ENCODE measurements at regions not wholly inside any gene's neighbourhood (a gene's known extent, or its start where the extent isn't known, plus 50 kb on each side); places are given as distances from the start of the nearest gene placed in this dataset.

DNA sequence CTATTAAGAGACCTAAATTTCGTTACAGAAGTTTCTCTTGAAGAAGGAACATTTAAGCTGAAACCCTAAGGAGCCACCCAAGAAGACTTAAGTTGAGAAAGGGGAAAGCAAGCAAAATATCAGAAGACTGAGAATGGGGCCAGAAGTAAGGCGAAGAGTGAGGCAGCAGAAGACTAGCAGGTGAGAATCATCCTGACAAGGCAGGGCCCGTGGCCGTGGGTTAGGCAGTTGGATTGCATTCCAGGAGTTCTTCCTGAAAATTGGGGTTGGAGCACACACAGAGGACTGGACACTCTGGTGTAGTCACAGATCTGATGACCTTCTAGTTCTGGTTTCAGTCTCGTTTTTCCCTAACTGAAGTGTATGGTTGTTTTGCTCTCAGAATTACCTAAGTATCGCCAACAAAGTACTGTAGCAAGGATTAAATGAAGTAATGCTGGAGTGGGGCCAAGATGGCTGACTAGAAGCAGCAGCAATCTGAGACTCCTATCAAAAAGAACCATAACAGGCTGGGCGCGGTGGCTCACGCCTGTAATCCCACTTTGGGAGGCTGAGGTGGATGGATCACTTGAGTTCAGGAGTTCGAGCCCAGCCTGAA is 94.4 kb upstream of the GUCY1A1 start:
- Mint-ChIP-seq H3K4me1 (no peaks in the 10 kb centered on the region), H3K36me3 (no peaks in the 10 kb centered on the region), H3K4me3 (no peak overlapping the region), H3K27ac (no peak overlapping the region), H3K9me3 (peaks cover 3% of the 10 kb centered on the region)
- ATAC-seq (no peak), DNase-seq (ENCODE audit: low spot score in 2 of 2) (no peak)

DNA sequence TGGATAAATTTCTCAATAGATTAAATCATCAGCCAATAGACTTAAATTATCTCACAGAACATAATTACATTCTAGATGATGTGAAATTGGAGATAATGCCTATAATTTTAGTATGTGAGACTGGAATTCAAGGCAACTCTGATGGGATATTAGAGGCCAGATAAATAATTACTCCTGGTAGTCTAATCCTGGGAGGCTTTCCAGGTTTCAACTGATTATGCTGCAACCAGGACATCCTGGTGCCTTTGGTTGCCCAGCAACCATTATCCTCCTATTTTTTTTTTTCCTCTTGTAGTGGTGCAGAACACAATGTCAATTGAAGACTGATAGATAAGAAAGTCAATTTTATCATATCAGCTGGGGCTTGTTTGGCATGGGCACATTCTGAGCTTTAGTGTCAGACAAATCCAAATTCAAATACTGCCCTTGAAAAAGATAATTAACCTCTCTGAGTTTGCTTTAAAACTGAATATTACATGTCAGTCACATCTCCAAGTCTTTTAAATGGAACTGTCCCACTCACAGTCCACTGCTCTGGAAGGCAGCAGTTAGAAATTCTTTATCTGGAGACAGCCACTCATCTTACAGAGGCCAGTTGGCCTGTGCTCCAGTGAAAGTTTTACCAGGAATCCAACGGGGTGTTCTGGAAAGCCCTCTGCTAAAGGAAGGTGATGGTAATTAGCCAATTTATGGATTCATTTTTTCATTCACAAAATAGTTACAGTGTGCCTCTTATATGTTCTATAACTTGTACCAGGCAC is 95.3 kb upstream of the GUCY1A1 start:
- no peaks in the 10 kb centered on the region for H3K36me3 Mint-ChIP-seq
- H3K27ac Mint-ChIP-seq, result no peak overlapping the region
- H3K4me1 Mint-ChIP-seq, result no peaks in the 10 kb centered on the region
- no peak overlapping the region for H3K4me3 Mint-ChIP-seq
- no peak for ATAC-seq
- peaks cover 3% of the 10 kb centered on the region for H3K9me3 Mint-ChIP-seq
- DNase-seq (ENCODE audit: low spot score in 2 of 2), result no peak

DNA sequence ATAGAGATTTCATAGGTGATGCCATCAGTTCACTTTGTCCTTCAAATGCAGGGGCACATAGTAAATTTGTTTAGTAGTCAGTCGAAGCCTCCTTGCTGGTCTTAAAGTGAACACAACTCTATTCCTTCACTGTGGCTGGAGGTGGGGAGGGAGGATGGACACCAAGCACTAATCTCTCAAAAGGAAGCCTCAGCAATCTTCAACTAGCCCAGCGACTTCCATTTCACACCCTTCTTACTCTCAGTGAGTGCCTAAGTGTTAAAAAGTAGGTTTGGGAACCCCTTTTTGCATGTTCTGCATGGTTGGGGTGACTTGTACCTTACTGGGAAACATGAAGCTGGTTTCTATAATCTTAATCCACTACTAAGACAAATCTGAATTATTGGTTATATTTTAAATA is 96.0 kb upstream of the GUCY1A1 start:
- Mint-ChIP-seq H3K4me3 (no peak overlapping the region), H3K36me3 (no peaks in the 10 kb centered on the region), H3K9me3 (peaks cover 3% of the 10 kb centered on the region), H3K27ac (no peak overlapping the region), H3K4me1 (no peaks in the 10 kb centered on the region)
- ATAC-seq (no peak), DNase-seq (ENCODE audit: low spot score in 2 of 2) (no peak)

GRCh38 chr4:155569960-155570515 is 96.6 kb upstream of the GUCY1A1 start:
- ATAC-seq (no peak), DNase-seq (ENCODE audit: low spot score in 2 of 2) (no peak)
- Mint-ChIP-seq H3K4me3 (no peak overlapping the region), H3K27ac (no peak overlapping the region), H3K4me1 (no peaks in the 10 kb centered on the region), H3K9me3 (peaks cover 3% of the 10 kb centered on the region), H3K36me3 (no peaks in the 10 kb centered on the region)

- Mint-ChIP-seq H3K4me1 (no peaks in the 10 kb centered on the region), H3K27ac (no peak overlapping the region), H3K36me3 (no peaks in the 10 kb centered on the region), H3K4me3 (no peak overlapping the region), H3K9me3 (peaks cover 3% of the 10 kb centered on the region)
- no peak for ATAC-seq
- DNase-seq (ENCODE audit: low spot score in 2 of 2), result no peak
These were observed 97.2 kb upstream of the GUCY1A1 start for GRCh38 chr4:155569471-155569870.

GRCh38 chr4:155568641-155569220 is 97.9 kb upstream of the GUCY1A1 start:
- H3K4me1 Mint-ChIP-seq, result no peaks in the 10 kb centered on the region
- no peak for ATAC-seq

DNA sequence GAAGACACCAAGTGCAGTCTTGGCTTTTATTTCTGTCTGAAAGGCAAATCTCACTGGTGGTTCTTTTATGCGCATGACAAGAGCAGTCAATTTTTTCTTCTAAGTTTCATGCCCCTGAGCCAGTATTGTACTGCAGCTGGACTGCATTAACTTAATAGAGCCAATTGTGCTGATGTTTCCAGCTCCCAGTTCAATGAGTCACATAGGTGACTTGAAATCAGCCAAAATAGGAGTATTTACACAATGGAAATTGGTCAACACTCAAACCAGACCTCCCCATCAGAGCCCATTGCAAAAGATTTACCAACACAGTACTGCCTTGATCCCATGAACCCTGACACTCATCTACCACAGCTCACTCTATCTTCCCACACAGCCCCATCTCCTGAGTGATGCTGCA is 100.3 kb upstream of the GUCY1A1 start:
- no peak for ATAC-seq
- H3K9me3 Mint-ChIP-seq, result no peaks in the 10 kb centered on the region

More at GRCh38 chr4:155568641-155569220, 97.9 kb upstream of the GUCY1A1 start:
- no peaks in the 10 kb centered on the region for H3K36me3 Mint-ChIP-seq
- H3K9me3 Mint-ChIP-seq, result peaks cover 3% of the 10 kb centered on the region
- DNase-seq (ENCODE audit: low spot score in 2 of 2), result no peak
- no peak overlapping the region for H3K27ac Mint-ChIP-seq
- H3K4me3 Mint-ChIP-seq, result no peak overlapping the region

GRCh38 chr4:155565776-155566175 is 100.9 kb upstream of the GUCY1A1 start:
- no peak overlapping the region for H3K27ac Mint-ChIP-seq
- ATAC-seq, result no peak
- DNase-seq (ENCODE audit: low spot score in 2 of 2), result no peak
- no peak overlapping the region for H3K4me3 Mint-ChIP-seq
- H3K4me1 Mint-ChIP-seq, result no peaks in the 10 kb centered on the region
- no peaks in the 10 kb centered on the region for H3K9me3 Mint-ChIP-seq
- no peaks in the 10 kb centered on the region for H3K36me3 Mint-ChIP-seq

More for the DNA sequence above, 100.3 kb upstream of the GUCY1A1 start:
- Mint-ChIP-seq H3K4me3 (no peak overlapping the region), H3K36me3 (no peaks in the 10 kb centered on the region), H3K4me1 (no peaks in the 10 kb centered on the region), H3K27ac (no peak overlapping the region)
- DNase-seq (ENCODE audit: low spot score in 2 of 2), result no peak

DNA sequence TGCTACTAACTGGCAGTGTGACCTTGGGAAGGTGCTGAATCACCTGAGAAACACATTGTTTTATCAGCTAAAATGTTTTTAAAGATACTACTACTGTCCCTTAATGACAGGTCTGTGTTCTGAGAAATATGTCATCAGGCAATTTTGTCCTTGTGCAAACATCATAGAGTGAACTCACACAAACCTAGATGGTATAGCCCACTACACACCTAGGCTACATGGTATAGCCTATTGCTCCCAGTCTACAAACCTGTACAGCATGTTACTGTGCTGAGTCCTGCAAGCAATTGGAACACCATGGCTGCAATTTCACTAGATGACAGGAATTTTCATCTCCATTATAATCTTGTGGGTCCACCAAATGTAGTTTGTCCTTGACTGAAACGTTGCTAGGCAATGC is 101.3 kb upstream of the GUCY1A1 start:
- no peak for ATAC-seq

GRCh38 chr4:155564880-155565279 is 101.8 kb upstream of the GUCY1A1 start:
- Mint-ChIP-seq H3K27ac (no peak overlapping the region), H3K9me3 (no peaks in the 10 kb centered on the region), H3K4me3 (no peak overlapping the region), H3K4me1 (no peaks in the 10 kb centered on the region), H3K36me3 (no peaks in the 10 kb centered on the region)
- ATAC-seq (no peak), DNase-seq (ENCODE audit: low spot score in 2 of 2) (no peak)

More for the DNA sequence above, 101.3 kb upstream of the GUCY1A1 start:
- no peaks in the 10 kb centered on the region for H3K4me1 Mint-ChIP-seq
- DNase-seq (ENCODE audit: low spot score in 2 of 2), result no peak
- H3K27ac Mint-ChIP-seq, result no peak overlapping the region
- no peak overlapping the region for H3K4me3 Mint-ChIP-seq
- no peaks in the 10 kb centered on the region for H3K9me3 Mint-ChIP-seq
- H3K36me3 Mint-ChIP-seq, result no peaks in the 10 kb centered on the region

- no peaks in the 10 kb centered on the region for H3K4me1 Mint-ChIP-seq
- H3K4me3 Mint-ChIP-seq, result no peak overlapping the region
- ATAC-seq (no peak), DNase-seq (ENCODE audit: low spot score in 2 of 2) (no peak)
- H3K36me3 Mint-ChIP-seq, result no peaks in the 10 kb centered on the region
- H3K27ac Mint-ChIP-seq, result no peak overlapping the region
- no peaks in the 10 kb centered on the region for H3K9me3 Mint-ChIP-seq
These were observed 102.6 kb upstream of the GUCY1A1 start for GRCh38 chr4:155564086-155564485.

GRCh38 chr4:155559915-155560314 is 106.7 kb upstream of the GUCY1A1 start:
- Mint-ChIP-seq H3K36me3 (no peaks in the 10 kb centered on the region), H3K4me1 (no peaks in the 10 kb centered on the region), H3K9me3 (no peaks in the 10 kb centered on the region), H3K27ac (no peak overlapping the region), H3K4me3 (no peak overlapping the region)
- no peak for ATAC-seq
- DNase-seq (ENCODE audit: low spot score in 2 of 2), result no peak

- no peak overlapping the region for H3K27ac Mint-ChIP-seq
- H3K9me3 Mint-ChIP-seq, result peaks cover 13% of the 10 kb centered on the region
- no peaks in the 10 kb centered on the region for H3K36me3 Mint-ChIP-seq
- H3K4me3 Mint-ChIP-seq, result no peak overlapping the region
- H3K4me1 Mint-ChIP-seq, result no peaks in the 10 kb centered on the region
- DNase-seq (ENCODE audit: low spot score in 2 of 2), result no peak
- ATAC-seq, result no peak
These were observed 114.5 kb upstream of the GUCY1A1 start for GRCh38 chr4:155552180-155552579.

GRCh38 chr4:155548173-155548572 is 118.5 kb upstream of the GUCY1A1 start:
- no peak for ATAC-seq
- Mint-ChIP-seq H3K4me3 (no peak overlapping the region), H3K9me3 (peaks cover 13% of the 10 kb centered on the region), H3K4me1 (no peaks in the 10 kb centered on the region), H3K27ac (no peak overlapping the region), H3K36me3 (no peaks in the 10 kb centered on the region)
- DNase-seq (ENCODE audit: low spot score in 2 of 2), result no peak

DNA sequence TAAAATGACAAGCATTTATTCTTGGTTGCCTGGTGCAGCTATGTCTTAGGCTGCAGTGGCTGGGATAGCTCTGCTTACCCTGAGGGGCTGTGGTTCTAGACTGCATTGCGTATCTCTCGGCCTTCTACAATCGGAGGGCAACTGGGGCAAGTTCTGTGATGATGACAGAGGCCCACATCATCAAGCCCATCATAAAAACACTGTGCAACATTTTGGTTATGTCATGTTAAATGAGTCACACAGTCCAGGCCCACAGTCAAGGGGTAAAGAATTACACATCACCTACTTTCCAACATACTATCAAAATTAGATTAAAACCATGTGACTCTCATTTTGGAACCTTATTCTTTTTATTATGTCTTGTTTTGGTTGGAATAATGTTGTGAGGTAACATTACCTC is 120.2 kb upstream of the GUCY1A1 start:
- no peak for DNase-seq (ENCODE audit: low spot score in 2 of 2)
- Mint-ChIP-seq H3K9me3 (peaks cover 9% of the 10 kb centered on the region), H3K36me3 (no peaks in the 10 kb centered on the region), H3K4me3 (no peak overlapping the region), H3K4me1 (no peaks in the 10 kb centered on the region), H3K27ac (no peak overlapping the region)
- ATAC-seq, result no peak

DNA sequence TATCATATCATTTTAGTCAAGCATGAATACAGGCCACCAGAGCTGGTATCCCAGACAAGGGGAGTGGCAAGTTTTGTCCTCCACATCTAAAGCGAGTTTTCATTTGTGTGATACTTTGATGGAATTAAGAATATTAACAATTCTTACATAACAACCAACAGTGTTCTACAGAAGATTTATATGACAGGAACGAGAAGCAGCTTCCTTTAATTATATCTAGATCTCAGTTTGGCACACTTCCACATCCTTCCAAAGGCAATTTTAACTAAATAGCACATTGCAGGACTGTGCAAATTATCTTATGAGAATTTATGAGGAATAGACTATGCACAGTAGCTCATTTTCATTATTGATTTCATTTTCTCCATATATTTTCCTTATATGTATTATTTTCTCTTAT is 121.2 kb upstream of the GUCY1A1 start:
- DNase-seq (ENCODE audit: low spot score in 2 of 2), result no peak
- Mint-ChIP-seq H3K4me1 (no peaks in the 10 kb centered on the region), H3K27ac (no peak overlapping the region), H3K4me3 (no peak overlapping the region), H3K36me3 (no peaks in the 10 kb centered on the region), H3K9me3 (peaks cover 6% of the 10 kb centered on the region)
- no peak for ATAC-seq

Data from stimulated activated effector memory CD8-positive, alpha-beta T cell treated with anti-CD3 and anti-CD28 coated beads, Interleukin-12 subunit alpha, Interleukin-12 subunit beta, amount 100 ng/mL, for 72 hours (primary cell).